ENCODE measurements at regions not wholly inside any gene's neighbourhood (a gene's known extent, or its start where the extent isn't known, plus 50 kb on each side); places are given as distances from the start of the nearest gene placed in this dataset.

DNA sequence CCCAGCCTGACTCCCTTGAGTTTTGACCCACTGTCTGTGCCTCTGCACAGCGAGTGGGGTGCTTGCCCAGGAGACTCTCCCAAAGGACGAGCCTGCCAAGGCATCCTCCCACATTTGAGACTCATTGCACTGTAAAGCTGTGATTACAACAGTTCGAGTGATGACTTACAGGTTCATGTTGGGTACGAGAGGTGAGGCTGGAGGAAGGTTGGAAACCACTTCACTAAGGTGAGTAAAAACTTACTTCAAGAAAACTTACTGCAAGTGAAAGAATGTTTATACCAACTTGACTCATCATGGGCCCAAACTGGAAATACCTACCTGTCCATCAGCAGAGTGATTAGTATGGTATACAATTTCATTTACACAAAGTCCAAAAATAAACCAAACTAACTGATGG lies 360.1 kb upstream of the CDH11 start:
- TF ChIP-seq GTF2I (CRISPR knock-in tag; conservative IDR thresholded peaks at IDR 0.05) = no peak
- no peak for TF ChIP-seq ZSCAN18 (CRISPR knock-in tag; IDR thresholded peaks at IDR 0.05)
- TF ChIP-seq CREM (CRISPR knock-in tag; IDR thresholded peaks at IDR 0.05) = no peak

Measured in WTC11 (cell line).